Sigmoid colon (tissue), 6 donors: ENCODE measurements at regions not wholly inside any gene's neighbourhood (a gene's known extent, or its start where the extent isn't known, plus 50 kb on each side); places are given as distances from the start of the nearest gene placed in this dataset.

Experiments
- DNase-seq: peaks from one replicate; pipeline ENCODE4 v3.0.0-alpha.2; 2019
- H3K27ac ChIP-seq, 4 donors: fragments of 200-600 bp; sonication (generic); one replicate each; pipeline ENCODE4 v1.5.1; 2016 to 2019; ENCODE audit warnings: mild to moderate bottlenecking in 1 of 4
- H3K27me3 ChIP-seq, 3 donors: fragments of 200-600 bp; sonication (generic); one replicate each; pipeline ENCODE4 v1.5.1; 2019; ENCODE audit warnings: mild to moderate bottlenecking in 1 of 3
- H3K36me3 ChIP-seq, 4 donors: fragments of 200-600 bp; sonication (generic); one replicate each; pipeline ENCODE4 v1.5.1; 2016 to 2019
- H3K4me1 ChIP-seq, 4 donors: fragments of 200-600 bp; sonication (generic); one replicate each; pipeline ENCODE4 v1.5.1; 2017 to 2019
- H3K4me3 ChIP-seq, 4 donors: fragments of 200-600 bp; sonication (generic); one replicate each; pipeline ENCODE4 v1.5.1; 2017 to 2019; ENCODE audit warnings: mild to moderate bottlenecking in 2 of 4, moderate library complexity in 1 of 4
- H3K9me3 ChIP-seq, 4 donors: fragments of 200-600 bp in 3 of 4; sonication (generic) in 3 of 4; one replicate each; pipeline versions ENCODE4 v1.5.1 to v1.6.1; 2013 to 2019
- CTCF ChIP-seq, 4 experiments: fragments of 450-650 bp in 3 of 4; fragments of 200-600 bp in 1 of 4; IDR thresholded peaks; one replicate each; pipeline ENCODE4 v1.5.1; 2016 to 2019; ENCODE audit warnings: antibody characterized with exemption in 4 of 4, mild to moderate bottlenecking in 3 of 4, moderate library complexity in 2 of 4
- EP300 ChIP-seq, 4 donors: sonication (generic); formaldehyde crosslinking; IDR thresholded peaks; one replicate each; pipeline ENCODE4 v1.6.1; 2017; ENCODE audit warnings: antibody characterized with exemption in 4 of 4
- POLR2A ChIP-seq, 2 donors: fragments of 450-650 bp; IDR thresholded peaks; one replicate each; pipeline ENCODE4 v1.6.1; 2016; ENCODE audit warnings: antibody characterized with exemption in 2 of 2, mild to moderate bottlenecking in 2 of 2, moderate library complexity in 2 of 2
- POLR2AphosphoS5 ChIP-seq, 4 donors: sonication (generic); formaldehyde crosslinking; IDR thresholded peaks; one replicate each; pipeline ENCODE4 v1.6.1; 2017; ENCODE audit warnings: antibody characterized with exemption in 4 of 4
- WGBS, 2 donors: extraction: QIAGEN DNeasy Blood & Tissue Kit; methylation state at CpG; one replicate each; pipeline ENCODE4 v1.1.7; 2013; 5-methylcytosine and 5-hydroxymethylcytosine counted together
- intact Hi-C: fragments of 100-400 bp; cut with DNase I; formaldehyde crosslinking; loops from one replicate; pipeline ENCODE4 v1.15.1; 2023
- donor health status: healthy with polysubstance abuse.
- donor health status: healthy.

GRCh38 chrY:21260325-21260724, 250.8 kb upstream of the RBMY1B start:
- no peak for TF ChIP-seq POLR2AphosphoS5 (IDR thresholded peaks at IDR 0.05)
- no peak for TF ChIP-seq CTCF (IDR thresholded peaks at IDR 0.05)
- TF ChIP-seq POLR2A (IDR thresholded peaks at IDR 0.05), result no peak
- TF ChIP-seq EP300 (IDR thresholded peaks at IDR 0.05), result no peak
- no peak overlapping the region for H3K27ac ChIP-seq
- no peaks in the 10 kb centered on the region for H3K9me3 ChIP-seq
- no peaks in the 10 kb centered on the region for H3K27me3 ChIP-seq
- H3K4me1 ChIP-seq, result no peaks in the 10 kb centered on the region
- intact Hi-C loops, result no loop called here
- DNase-seq, result no peak
- WGBS, 2 donors, result 64 to 74% methylated on average over 4 of the region's 4 CpGs
- no peak overlapping the region for H3K4me3 ChIP-seq
- no peaks in the 10 kb centered on the region for H3K36me3 ChIP-seq

- H3K36me3 ChIP-seq, result no peaks in the 10 kb centered on the region
- no peak for DNase-seq
- H3K9me3 ChIP-seq, result no peaks in the 10 kb centered on the region
- H3K27ac ChIP-seq, result no peak overlapping the region
- TF ChIP-seq EP300 (IDR thresholded peaks at IDR 0.05) (no peak), POLR2A (IDR thresholded peaks at IDR 0.05) (no peak), CTCF (IDR thresholded peaks at IDR 0.05) (no peak), POLR2AphosphoS5 (IDR thresholded peaks at IDR 0.05) (no peak)
- no peaks in the 10 kb centered on the region for H3K27me3 ChIP-seq
- H3K4me3 ChIP-seq, result no peak overlapping the region
- intact Hi-C loops, result no loop called here
- H3K4me1 ChIP-seq, result no peaks in the 10 kb centered on the region
- WGBS, 2 donors, result 76 to 89% methylated on average over 4 of the region's 4 CpGs
These were observed 250.0 kb upstream of the RBMY1B start for GRCh38 chrY:21261158-21261557.

- no peak overlapping the region for H3K4me3 ChIP-seq
- H3K9me3 ChIP-seq, result no peaks in the 10 kb centered on the region
- no peak for TF ChIP-seq CTCF (IDR thresholded peaks at IDR 0.05)
- no peak for TF ChIP-seq EP300 (IDR thresholded peaks at IDR 0.05)
- no peak for TF ChIP-seq POLR2AphosphoS5 (IDR thresholded peaks at IDR 0.05)
- no peak for TF ChIP-seq POLR2A (IDR thresholded peaks at IDR 0.05)
- no peak for DNase-seq
- H3K4me1 ChIP-seq, result no peaks in the 10 kb centered on the region
- no peaks in the 10 kb centered on the region for H3K36me3 ChIP-seq
- intact Hi-C loops, result no loop called here
- no peak overlapping the region for H3K27ac ChIP-seq
- no peaks in the 10 kb centered on the region for H3K27me3 ChIP-seq
These were observed 244.4 kb upstream of the RBMY1B start for GRCh38 chrY:21266751-21267150.

- intact Hi-C loops, result no loop called here
- H3K4me3 ChIP-seq, result no peak overlapping the region
- 14 to 60% methylated on average over 1 of the region's 1 CpG for WGBS, 2 donors
- no peak for DNase-seq
- H3K27ac ChIP-seq, result no peak overlapping the region
- no peaks in the 10 kb centered on the region for H3K4me1 ChIP-seq
- no peaks in the 10 kb centered on the region for H3K9me3 ChIP-seq
- no peaks in the 10 kb centered on the region for H3K27me3 ChIP-seq
- TF ChIP-seq CTCF (IDR thresholded peaks at IDR 0.05) (no peak), EP300 (IDR thresholded peaks at IDR 0.05) (no peak), POLR2AphosphoS5 (IDR thresholded peaks at IDR 0.05) (no peak), POLR2A (IDR thresholded peaks at IDR 0.05) (no peak)
- H3K36me3 ChIP-seq, result no peaks in the 10 kb centered on the region
These were observed 244.0 kb upstream of the RBMY1B start for GRCh38 chrY:21267164-21267563.

GRCh38 chrY:21287769-21288168, 223.4 kb upstream of the RBMY1B start:
- no peak for TF ChIP-seq CTCF (IDR thresholded peaks at IDR 0.05)
- TF ChIP-seq POLR2A (IDR thresholded peaks at IDR 0.05), result no peak
- TF ChIP-seq EP300 (IDR thresholded peaks at IDR 0.05), result no peak
- TF ChIP-seq POLR2AphosphoS5 (IDR thresholded peaks at IDR 0.05), result no peak
- Histone ChIP-seq H3K4me3 (no peak overlapping the region), H3K27ac (no peak overlapping the region), H3K36me3 (no peaks in the 10 kb centered on the region), H3K27me3 (no peaks in the 10 kb centered on the region), H3K4me1 (no peaks in the 10 kb centered on the region), H3K9me3 (no peaks in the 10 kb centered on the region)
- intact Hi-C loops, result no loop called here
- WGBS, 2 donors, result 48 to 80% methylated on average over 4 of the region's 4 CpGs
- no peak for DNase-seq
